Activated B cell treated with CpG ODN at 0.5 μM for 24 hours (primary cell): ENCODE measurements at regions not wholly inside any gene's neighbourhood (a gene's known extent, or its start where the extent isn't known, plus 50 kb on each side); places are given as distances from the start of the nearest gene placed in this dataset.

ENCODE experiments used
- ATAC-seq: fragments of 200-7000 bp; cut with Tn5 transposase; one replicate; pipeline ENCODE4 v1.10.0; 2021; ENCODE audit warnings: low read depth, mild to moderate bottlenecking, moderate library complexity
- CTCF ChIA-PET: fragments of 350-600 bp; sonication (Branson Sonifier 250); formaldehyde crosslinking; loops from one replicate; lab custom pipeline; 2021; ENCODE audit warnings: antibody characterized with exemption; lab: Charles Lee
- POLR2A ChIA-PET: fragments of 350-600 bp; sonication (Branson Sonifier 250); formaldehyde crosslinking; loops from one replicate; lab custom pipeline; 2021; ENCODE audit warnings: antibody characterized with exemption; lab: Charles Lee
- DNase-seq: peaks from one replicate; pipeline ENCODE4 v3.0.0; 2022
- H3K27ac Mint-ChIP-seq: one replicate; pipeline ENCODE4 v1.8.0; 2020; ENCODE audit warnings: mixed read lengths
- H3K27me3 Mint-ChIP-seq: one replicate; pipeline ENCODE4 v1.8.0; 2021; ENCODE audit warnings: mixed read lengths
- H3K36me3 Mint-ChIP-seq: one replicate; pipeline ENCODE4 v1.8.0; 2021; ENCODE audit warnings: low read depth, mixed read lengths
- H3K4me1 Mint-ChIP-seq: one replicate; pipeline ENCODE4 v1.8.0; 2021; ENCODE audit warnings: mixed read lengths
- H3K4me3 Mint-ChIP-seq: one replicate; pipeline ENCODE4 v1.8.0; 2020; ENCODE audit warnings: mild to moderate bottlenecking, mixed read lengths
- H3K9me3 Mint-ChIP-seq: one replicate; pipeline ENCODE4 v1.8.0; 2020; ENCODE audit warnings: mixed read lengths
- CTCF ChIP-seq: fragments of 200-600 bp; IDR thresholded peaks from one replicate; pipeline ENCODE4 v1.8.0; 2022; ENCODE audit warnings: antibody characterized with exemption, mild to moderate bottlenecking
- intact Hi-C: fragments of 100-400 bp; cut with micrococcal nuclease; formaldehyde crosslinking; loops from one replicate; pipeline ENCODE4 v1.15.1; 2024

- H3K9me3 Mint-ChIP-seq, result no peaks in the 10 kb centered on the region
- H3K27me3 Mint-ChIP-seq, result no peaks in the 10 kb centered on the region
- H3K4me3 Mint-ChIP-seq, result no peak overlapping the region
- no peak for ATAC-seq
- TF ChIP-seq CTCF, result no peak
- POLR2A ChIA-PET, result no interaction called here
- no peak overlapping the region for H3K27ac Mint-ChIP-seq
- intact Hi-C loops, result no loop called here
- no peak for DNase-seq
- CTCF ChIA-PET, result no interaction called here
- no peaks in the 10 kb centered on the region for H3K4me1 Mint-ChIP-seq
- H3K36me3 Mint-ChIP-seq, result no peaks in the 10 kb centered on the region
Observed at GRCh38 chr7:79787096-79787495, 333.6 kb upstream of the MAGI2 start.

GRCh38 chr7:79786187-79786586, 332.7 kb upstream of the MAGI2 start:
- Mint-ChIP-seq H3K9me3 (no peaks in the 10 kb centered on the region), H3K36me3 (no peaks in the 10 kb centered on the region), H3K27me3 (no peaks in the 10 kb centered on the region), H3K4me1 (no peaks in the 10 kb centered on the region), H3K27ac (no peak overlapping the region), H3K4me3 (no peak overlapping the region)
- intact Hi-C loops, result no loop called here
- no peak for TF ChIP-seq CTCF
- no peak for ATAC-seq
- DNase-seq, result no peak
- CTCF ChIA-PET, result no interaction called here
- POLR2A ChIA-PET, result no interaction called here

DNA sequence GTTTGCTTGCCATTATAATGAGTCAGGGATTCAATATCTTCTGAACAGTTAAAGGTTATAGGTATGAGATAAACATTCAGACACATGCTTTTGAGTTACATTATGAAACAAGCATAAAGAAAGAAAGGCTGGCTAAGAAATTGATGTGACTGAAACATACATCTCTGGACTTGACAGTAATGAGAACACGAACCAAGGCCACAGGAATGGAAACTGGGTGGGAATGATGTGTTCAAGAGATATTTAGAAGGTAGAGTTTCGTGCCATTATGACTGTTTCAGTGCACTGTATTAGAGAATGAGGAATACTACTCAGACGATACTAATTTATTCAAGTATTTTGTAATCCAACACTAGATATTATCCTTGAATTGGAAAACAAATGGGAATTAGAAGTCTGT, 332.1 kb upstream of the MAGI2 start:
- no peak for ATAC-seq
- Mint-ChIP-seq H3K36me3 (no peaks in the 10 kb centered on the region), H3K27me3 (no peaks in the 10 kb centered on the region), H3K4me3 (no peak overlapping the region), H3K4me1 (no peaks in the 10 kb centered on the region), H3K9me3 (no peaks in the 10 kb centered on the region), H3K27ac (no peak overlapping the region)
- CTCF ChIA-PET, result no interaction called here
- POLR2A ChIA-PET, result no interaction called here
- no peak for TF ChIP-seq CTCF
- intact Hi-C loops, result no loop called here
- no peak for DNase-seq

- no peaks in the 10 kb centered on the region for H3K4me1 Mint-ChIP-seq
- intact Hi-C loops, result no loop called here
- ATAC-seq (no peak), DNase-seq (no peak)
- H3K9me3 Mint-ChIP-seq, result no peaks in the 10 kb centered on the region
- no peaks in the 10 kb centered on the region for H3K27me3 Mint-ChIP-seq
- ChIA-PET CTCF (no interaction called here), POLR2A (no interaction called here)
- no peak for TF ChIP-seq CTCF
- no peak overlapping the region for H3K27ac Mint-ChIP-seq
- H3K4me3 Mint-ChIP-seq, result no peak overlapping the region
- no peaks in the 10 kb centered on the region for H3K36me3 Mint-ChIP-seq
Observed at GRCh38 chr7:79782906-79783305, 329.4 kb upstream of the MAGI2 start.

DNA sequence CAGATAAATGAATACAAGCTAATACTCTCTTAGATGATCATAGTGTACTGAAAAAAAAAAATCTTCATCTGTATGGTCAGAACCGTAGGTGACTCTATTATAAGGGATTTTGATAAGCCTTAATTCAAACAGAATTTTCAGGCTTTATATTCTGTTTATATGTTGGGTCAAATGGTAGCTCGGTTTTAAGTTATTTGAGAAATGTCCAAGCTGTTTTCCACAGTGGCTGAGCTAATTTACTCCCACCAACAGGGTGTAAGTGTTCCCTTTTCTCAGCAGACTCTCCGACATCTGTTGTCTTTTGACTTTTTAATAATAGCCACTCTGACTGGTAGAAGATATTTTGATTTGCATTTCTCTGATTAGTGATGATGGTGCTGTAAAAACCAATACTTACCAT, 328.8 kb upstream of the MAGI2 start:
- CTCF ChIA-PET, result no interaction called here
- TF ChIP-seq CTCF, result no peak
- H3K4me1 Mint-ChIP-seq, result no peaks in the 10 kb centered on the region
- H3K27me3 Mint-ChIP-seq, result no peaks in the 10 kb centered on the region
- H3K36me3 Mint-ChIP-seq, result no peaks in the 10 kb centered on the region
- ATAC-seq (no peak), DNase-seq (no peak)
- POLR2A ChIA-PET, result no interaction called here
- no peaks in the 10 kb centered on the region for H3K9me3 Mint-ChIP-seq
- no peak overlapping the region for H3K4me3 Mint-ChIP-seq
- H3K27ac Mint-ChIP-seq, result no peak overlapping the region
- intact Hi-C loops, result no loop called here
